Adrenal gland (tissue), 9 donors: ENCODE measurements at regions not wholly inside any gene's neighbourhood (a gene's known extent, or its start where the extent isn't known, plus 50 kb on each side); places are given as distances from the start of the nearest gene placed in this dataset.
A peak's percentile ranks its signal among the peaks of the same experiment; 100 is the strongest.

ENCODE experiments used
- DNase-seq, 7 donors: peaks; one replicate each; pipeline ENCODE4 v3.0.0-alpha.2; 2019 to 2020
- H3K27ac ChIP-seq, 5 donors: fragments of 200-600 bp; sonication (generic) in 4 of 5; 1 replicate in 3 of 5; 2 replicates in 2 of 5; pipeline versions ENCODE4 v1.5.1 to v1.8.0; 2016 to 2020; ENCODE audit warnings: mild to moderate bottlenecking in 1 of 5
- H3K27me3 ChIP-seq: fragments of 200-600 bp; 2 replicates; pipeline ENCODE4 v1.8.0; 2021
- H3K36me3 ChIP-seq, 2 donors: fragments of 200-600 bp; replicated peaks in 1 of 2; 1 replicate in 1 of 2; 2 replicates in 1 of 2; pipeline versions ENCODE4 v1.5.1 to v1.8.0; 2018 to 2022
- H3K4me1 ChIP-seq, 2 donors: fragments of 200-600 bp; replicated peaks in 1 of 2; 1 replicate in 1 of 2; 2 replicates in 1 of 2; pipeline versions ENCODE4 v1.5.1 to v1.8.0; 2018 to 2021
- H3K4me3 ChIP-seq, 4 donors: fragments of 200-600 bp; sonication (generic) in 3 of 4; one replicate each; pipeline ENCODE4 v1.5.1; 2016 to 2018
- H3K9me3 ChIP-seq, 3 donors: fragments of 200-600 bp; sonication (generic) in 1 of 3; replicated peaks in 1 of 3; 1 replicate in 2 of 3; 2 replicates in 1 of 3; pipeline versions ENCODE4 v1.5.1 to v1.8.0; 2016 to 2021
- POLR2A ChIP-seq, 2 donors: fragments of 450-650 bp; IDR thresholded peaks; one replicate each; pipeline ENCODE4 v1.6.1; 2017; ENCODE audit warnings: antibody characterized with exemption in 2 of 2, mild to moderate bottlenecking in 2 of 2, moderate library complexity in 1 of 2
- WGBS, 4 donors: extraction: QIAGEN DNeasy Blood & Tissue Kit in 2 of 4; methylation state at CpG; one replicate each; pipeline versions ENCODE4 v1.1.5 to v1.1.7; 2013 to 2017; 5-methylcytosine and 5-hydroxymethylcytosine counted together
- intact Hi-C, 2 donors: fragments of 100-400 bp; cut with DNase I; formaldehyde crosslinking; loops; one replicate each; pipeline versions ENCODE4 v1.14.1 to v1.15.0; 2022 to 2023
- TF ChIP-seq, protein P1 (sequence below), 6 experiments: fragments of 450-650 bp in 4 of 6; fragments of 200-600 bp in 2 of 6; sonication (generic) in 1 of 6; IDR thresholded peaks; 1 replicate in 5 of 6; 2 replicates in 1 of 6; pipeline versions ENCODE4 v1.5.1 to v1.8.0; 2016 to 2021; ENCODE audit warnings: antibody characterized with exemption in 6 of 6, mild to moderate bottlenecking in 2 of 6, moderate library complexity in 1 of 6
- donor health status: healthy with polysubstance abuse.
- donor health status: Bipolar disorder and iron deficiency.
- donor health status: DM: yes; HTN: yes; CAD: no.
- donor health status: DM: no; HTN: no; CAD: no.
- donor health status: DM: no; HTN: no; CAD: no.

DNA sequence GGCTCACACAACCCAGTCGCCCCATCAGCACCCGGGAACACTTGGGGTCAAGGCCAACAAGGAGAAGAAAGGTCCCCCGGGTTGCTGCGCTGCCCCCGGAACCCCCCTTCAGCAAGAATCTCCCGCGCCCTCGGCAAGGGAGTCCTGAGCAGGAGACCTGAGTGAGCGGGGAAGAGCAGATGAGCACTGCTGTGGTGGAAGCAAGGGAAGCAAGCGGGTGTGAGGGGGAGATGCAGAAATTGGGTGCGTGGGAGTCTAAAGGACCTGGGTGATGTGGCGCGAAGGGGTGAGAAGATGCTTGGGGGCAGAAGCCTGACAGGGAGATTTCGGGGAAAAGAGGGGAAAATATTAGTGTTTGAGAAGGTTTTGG is 105.5 kb upstream of the PRB2 start:
- intact Hi-C loops, result no loop called here
- no peak for DNase-seq
- Histone ChIP-seq H3K27ac (no peak overlapping the region), H3K4me1 (peaks cover 5% of the 10 kb centered on the region in 2 donors), H3K27me3 (no peaks in the 10 kb centered on the region), H3K9me3 (no peaks in the 10 kb centered on the region), H3K36me3 (no peaks in the 10 kb centered on the region), H3K4me3 (no peak overlapping the region)
- TF ChIP-seq, protein P1, sequence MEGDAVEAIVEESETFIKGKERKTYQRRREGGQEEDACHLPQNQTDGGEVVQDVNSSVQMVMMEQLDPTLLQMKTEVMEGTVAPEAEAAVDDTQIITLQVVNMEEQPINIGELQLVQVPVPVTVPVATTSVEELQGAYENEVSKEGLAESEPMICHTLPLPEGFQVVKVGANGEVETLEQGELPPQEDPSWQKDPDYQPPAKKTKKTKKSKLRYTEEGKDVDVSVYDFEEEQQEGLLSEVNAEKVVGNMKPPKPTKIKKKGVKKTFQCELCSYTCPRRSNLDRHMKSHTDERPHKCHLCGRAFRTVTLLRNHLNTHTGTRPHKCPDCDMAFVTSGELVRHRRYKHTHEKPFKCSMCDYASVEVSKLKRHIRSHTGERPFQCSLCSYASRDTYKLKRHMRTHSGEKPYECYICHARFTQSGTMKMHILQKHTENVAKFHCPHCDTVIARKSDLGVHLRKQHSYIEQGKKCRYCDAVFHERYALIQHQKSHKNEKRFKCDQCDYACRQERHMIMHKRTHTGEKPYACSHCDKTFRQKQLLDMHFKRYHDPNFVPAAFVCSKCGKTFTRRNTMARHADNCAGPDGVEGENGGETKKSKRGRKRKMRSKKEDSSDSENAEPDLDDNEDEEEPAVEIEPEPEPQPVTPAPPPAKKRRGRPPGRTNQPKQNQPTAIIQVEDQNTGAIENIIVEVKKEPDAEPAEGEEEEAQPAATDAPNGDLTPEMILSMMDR (IDR thresholded peaks at IDR 0.05), result no peak
- no peak for TF ChIP-seq POLR2A (IDR thresholded peaks at IDR 0.05)
- 13 to 18% (median 16%) methylated on average over 12 to 14 of the region's 14 CpGs for WGBS, 4 donors

DNA sequence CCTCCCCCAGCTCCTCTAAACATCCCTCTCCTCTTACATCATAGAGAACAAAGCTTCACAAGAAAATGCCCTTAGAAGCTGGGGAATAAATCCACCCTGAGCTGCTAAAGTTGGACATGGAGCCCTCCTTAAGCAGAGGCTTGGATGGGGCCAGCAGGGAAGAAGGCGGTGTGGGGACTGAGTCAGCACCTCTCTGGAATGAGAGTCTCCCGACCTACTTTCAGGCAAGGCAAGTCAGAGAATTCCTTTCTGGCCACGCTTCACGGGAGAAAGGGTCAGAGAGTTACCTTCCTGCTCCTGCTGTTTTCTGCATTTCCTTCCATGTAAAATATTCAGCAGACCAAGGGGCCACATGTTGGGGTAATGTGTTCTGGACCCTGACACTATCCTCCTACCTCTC is 113.3 kb upstream of the PRB2 start:
- H3K27me3 ChIP-seq, result no peaks in the 10 kb centered on the region
- DNase-seq, result peak in 2 of 7 donors; percentile 26 to 36
- 32 to 52% (median 34%) methylated on average over 4 of the region's 4 CpGs for WGBS, 4 donors
- H3K27ac ChIP-seq, result no peak overlapping the region
- TF ChIP-seq, protein P1 (IDR thresholded peaks at IDR 0.05), result no peak
- no peak for TF ChIP-seq POLR2A (IDR thresholded peaks at IDR 0.05)
- no peaks in the 10 kb centered on the region for H3K36me3 ChIP-seq
- no peaks in the 10 kb centered on the region for H3K4me1 ChIP-seq
- no peaks in the 10 kb centered on the region for H3K9me3 ChIP-seq
- intact Hi-C loops, result no loop called here
- no peak overlapping the region for H3K4me3 ChIP-seq

DNA sequence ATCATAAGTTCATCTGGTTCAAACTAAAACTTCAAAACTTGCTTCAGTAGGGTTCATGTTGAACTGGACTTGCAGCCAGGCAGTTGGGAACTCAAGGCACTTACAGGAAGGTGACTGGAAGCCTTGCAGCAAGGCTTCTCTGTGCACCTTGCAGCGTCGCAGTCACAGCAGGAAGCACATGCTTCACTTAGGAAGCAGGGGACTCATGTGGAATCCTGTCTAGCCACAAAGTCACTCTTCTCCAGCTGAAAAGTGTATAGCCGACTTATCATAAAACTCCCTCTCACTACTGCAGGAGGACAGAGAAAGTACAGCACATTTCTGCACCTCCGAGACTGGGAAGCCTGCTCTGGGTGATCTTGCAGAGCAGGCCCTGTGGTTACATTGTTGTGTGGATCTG is 114.0 kb upstream of the PRB2 start:
- no peaks in the 10 kb centered on the region for H3K36me3 ChIP-seq
- 66 to 77% (median 71%) methylated on average over 4 of the region's 4 CpGs for WGBS, 4 donors

DNA sequence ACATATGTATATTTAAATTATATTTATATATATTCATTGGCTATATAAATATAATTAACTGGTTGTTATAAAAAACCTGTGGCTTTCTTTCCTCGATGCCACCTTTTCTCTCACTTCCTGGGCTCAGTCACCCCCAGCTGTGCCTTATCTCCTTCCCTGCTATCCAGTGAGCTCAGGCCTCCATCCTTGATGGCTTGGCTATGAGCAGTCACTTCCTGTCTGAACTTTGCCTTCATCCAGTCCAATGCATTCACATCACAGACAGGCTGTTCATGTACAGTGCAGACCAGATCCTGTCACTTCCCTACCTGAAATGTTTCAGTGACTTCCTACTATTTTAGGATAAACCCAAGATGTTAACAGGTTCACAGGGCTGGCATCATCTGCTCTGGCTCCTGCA is 115.3 kb upstream of the PRB2 start:
- 78 to 88% (median 82%) methylated on average over 1 of the region's 1 CpG for WGBS, 4 donors
- no peak overlapping the region for H3K27ac ChIP-seq
- no peaks in the 10 kb centered on the region for H3K27me3 ChIP-seq
- TF ChIP-seq POLR2A (IDR thresholded peaks at IDR 0.05), result no peak
- TF ChIP-seq, protein P1 (IDR thresholded peaks at IDR 0.05), result no peak
- no peak for DNase-seq
- no peaks in the 10 kb centered on the region for H3K36me3 ChIP-seq
- intact Hi-C loops, result no loop called here
- no peak overlapping the region for H3K4me3 ChIP-seq
- H3K4me1 ChIP-seq, result no peaks in the 10 kb centered on the region
- no peaks in the 10 kb centered on the region for H3K9me3 ChIP-seq

More for the DNA sequence above, 114.0 kb upstream of the PRB2 start:
- Histone ChIP-seq H3K27me3 (no peaks in the 10 kb centered on the region), H3K27ac (no peak overlapping the region), H3K4me3 (no peak overlapping the region), H3K4me1 (no peaks in the 10 kb centered on the region), H3K9me3 (no peaks in the 10 kb centered on the region)
- no peak for TF ChIP-seq POLR2A (IDR thresholded peaks at IDR 0.05)
- TF ChIP-seq, protein P1 (IDR thresholded peaks at IDR 0.05), result no peak
- DNase-seq, result no peak
- intact Hi-C loops, result no loop called here
